Stimulated activated CD8-positive, alpha-beta memory T cell treated with anti-CD3 and anti-CD28 coated beads, Interleukin-12 subunit alpha, Interleukin-12 subunit beta, amount 100 ng/mL, for 24 hours (primary cell): ENCODE measurements at regions not wholly inside any gene's neighbourhood (a gene's known extent, or its start where the extent isn't known, plus 50 kb on each side); places are given as distances from the start of the nearest gene placed in this dataset.

Experiments used
- DNase-seq: peaks from one replicate; pipeline ENCODE4 v3.0.0-alpha.2; 2020; ENCODE audit errors: extremely low read depth

DNA sequence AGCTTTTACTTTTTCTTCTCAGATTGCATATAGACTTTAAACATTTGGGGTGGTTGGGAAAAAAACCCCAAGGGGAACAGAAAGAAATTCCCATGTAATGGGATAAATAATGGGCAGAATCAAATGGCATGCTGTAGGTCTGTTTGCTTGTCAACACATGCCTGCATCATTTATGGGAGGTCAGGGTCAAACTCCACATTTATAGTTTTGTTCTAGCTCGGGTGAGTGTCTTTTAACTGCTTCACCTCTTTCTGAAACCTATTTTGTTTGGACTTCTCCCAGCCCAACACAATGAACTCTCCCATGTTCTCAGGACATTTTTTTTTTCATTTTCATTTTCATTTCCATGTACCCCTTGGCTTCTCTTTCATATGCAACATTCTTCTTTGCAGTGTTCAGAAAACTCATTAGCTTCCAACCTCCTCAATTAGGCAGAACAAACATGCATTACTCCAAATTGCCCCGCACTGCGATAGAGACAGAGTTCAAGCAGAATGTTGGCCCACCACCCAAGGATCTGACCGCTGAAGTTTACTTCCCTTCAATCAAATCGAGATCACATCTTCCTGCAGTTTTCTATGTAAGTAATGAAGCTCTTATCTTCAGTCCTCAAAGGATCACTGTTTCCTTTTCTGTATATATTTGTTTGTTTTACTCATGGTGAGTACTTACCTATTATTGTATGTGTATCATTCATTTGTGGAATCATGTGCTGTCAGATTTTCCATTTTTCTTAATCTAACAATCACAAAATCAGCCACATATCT is 354.6 kb downstream of the ZSWIM6 start:
- DNase-seq, result no peak

DNA sequence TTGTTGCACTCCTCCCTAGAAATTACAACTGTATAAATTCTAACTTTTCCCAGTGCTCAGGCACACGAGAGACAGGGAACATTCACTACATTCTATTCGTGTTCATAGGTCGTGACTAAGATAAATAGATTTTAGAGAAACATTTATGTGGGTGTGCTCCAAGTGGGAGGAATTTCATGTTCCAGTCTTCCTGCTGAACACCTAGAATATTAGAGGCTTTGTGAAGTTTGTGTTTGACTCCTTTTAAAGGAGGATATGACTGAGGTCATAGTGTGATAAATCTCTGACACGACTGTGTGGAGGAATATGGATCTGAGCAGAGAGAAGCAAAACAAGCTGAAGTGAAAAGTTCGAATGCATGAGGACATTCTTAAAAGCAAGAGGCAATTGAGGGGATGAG is 355.3 kb downstream of the ZSWIM6 start:
- DNase-seq, result no peak

DNA sequence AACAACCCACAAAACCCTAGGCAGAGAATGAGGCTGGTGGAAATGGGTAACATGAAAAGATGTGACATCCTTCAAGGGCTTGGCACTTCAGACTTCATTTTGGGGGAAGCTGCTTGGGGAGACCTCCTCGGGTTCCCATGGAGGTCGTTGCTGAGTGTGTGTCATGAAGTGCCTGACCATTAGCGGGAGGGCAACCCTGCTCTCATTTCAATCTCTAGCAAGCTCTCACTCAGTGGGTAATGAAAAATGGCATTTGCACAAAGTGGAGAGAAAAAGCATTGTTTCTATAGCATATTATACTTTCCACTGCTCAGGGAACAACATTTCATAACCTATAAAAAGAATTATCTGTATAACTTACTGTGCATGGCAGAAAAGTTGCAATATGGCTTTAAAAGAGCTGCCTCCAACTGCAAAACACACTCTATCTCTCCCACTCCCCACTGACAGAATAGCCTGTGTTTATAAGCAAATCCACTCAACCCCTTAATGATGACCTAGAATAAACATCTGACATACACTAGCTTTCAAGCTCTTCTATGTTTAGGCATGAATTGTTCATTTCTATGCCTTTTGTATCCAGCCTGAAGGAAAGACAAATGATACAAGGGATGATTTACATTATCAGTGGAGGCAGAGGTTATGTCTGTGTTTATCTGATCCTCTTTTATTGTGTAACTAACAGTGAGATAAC is 357.2 kb downstream of the ZSWIM6 start:
- no peak for DNase-seq

DNA sequence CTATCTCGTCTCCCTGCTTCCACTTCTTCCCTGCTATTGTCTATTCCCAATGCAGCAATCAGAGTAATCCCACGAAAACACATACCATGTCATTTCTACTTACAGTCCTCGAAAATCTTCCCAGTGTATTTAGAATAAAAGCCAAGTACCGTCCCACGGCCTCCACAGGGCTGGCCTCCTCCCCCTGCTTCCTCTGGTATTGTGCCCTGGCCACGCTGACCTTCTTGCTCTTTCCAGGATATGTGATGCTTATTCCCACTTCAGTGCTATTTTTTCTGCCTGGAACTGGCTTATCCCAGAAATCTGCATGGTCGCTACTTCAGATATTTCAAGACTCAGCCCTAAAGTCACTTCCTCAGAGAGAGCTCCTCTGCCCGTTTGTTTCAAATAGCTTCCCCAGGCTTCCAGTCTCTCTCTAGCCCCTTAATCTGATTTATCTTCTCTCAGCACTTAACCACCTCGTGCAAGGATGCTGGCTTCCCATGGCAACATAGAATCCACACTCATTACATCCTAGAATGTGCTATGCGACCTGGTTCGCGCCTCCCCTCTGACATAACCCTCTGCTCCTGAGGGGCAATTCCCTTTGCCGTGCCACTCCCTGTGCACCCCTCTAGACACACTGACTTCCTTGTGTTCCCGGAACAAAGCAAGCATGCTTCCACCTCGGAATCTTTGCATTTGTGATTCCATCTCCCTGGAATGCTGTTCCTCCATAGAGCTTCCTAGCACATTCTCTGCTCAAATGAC is 365.9 kb downstream of the ZSWIM6 start:
- no peak for DNase-seq

DNA sequence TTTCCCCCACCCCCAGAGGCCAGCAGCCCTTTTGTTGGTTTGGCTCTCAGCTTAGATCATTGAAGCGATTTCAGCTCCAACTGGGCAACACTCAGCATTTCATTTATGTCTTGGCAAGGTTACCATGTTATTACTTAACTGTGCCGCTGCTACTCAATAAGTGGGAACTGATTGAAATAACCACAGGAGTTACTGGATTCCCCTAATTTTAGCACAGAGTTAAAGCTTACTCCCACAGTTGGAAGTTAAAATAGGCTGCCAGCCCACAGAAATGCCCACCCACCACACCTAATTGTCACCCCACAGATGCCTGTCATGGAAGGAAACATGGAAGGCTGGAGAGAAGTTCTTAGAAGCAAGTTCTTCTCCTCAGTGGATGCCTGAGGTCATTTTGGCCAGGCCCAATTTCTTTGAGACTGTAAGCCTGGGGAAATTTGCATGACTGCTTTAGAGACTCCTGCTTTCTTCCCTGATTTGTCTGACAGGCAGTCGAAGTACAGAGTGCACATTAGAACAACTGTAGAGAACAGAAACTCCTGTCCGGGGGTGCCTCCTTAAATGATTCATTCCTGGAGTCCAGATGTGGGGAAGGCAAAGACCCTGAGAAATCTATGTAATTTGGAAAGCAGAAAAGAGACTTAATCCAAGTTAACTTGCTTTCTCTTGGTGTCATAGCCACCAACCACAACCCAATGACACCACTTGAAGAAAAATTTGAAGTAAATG is 370.0 kb downstream of the ZSWIM6 start:
- DNase-seq, result no peak

DNA sequence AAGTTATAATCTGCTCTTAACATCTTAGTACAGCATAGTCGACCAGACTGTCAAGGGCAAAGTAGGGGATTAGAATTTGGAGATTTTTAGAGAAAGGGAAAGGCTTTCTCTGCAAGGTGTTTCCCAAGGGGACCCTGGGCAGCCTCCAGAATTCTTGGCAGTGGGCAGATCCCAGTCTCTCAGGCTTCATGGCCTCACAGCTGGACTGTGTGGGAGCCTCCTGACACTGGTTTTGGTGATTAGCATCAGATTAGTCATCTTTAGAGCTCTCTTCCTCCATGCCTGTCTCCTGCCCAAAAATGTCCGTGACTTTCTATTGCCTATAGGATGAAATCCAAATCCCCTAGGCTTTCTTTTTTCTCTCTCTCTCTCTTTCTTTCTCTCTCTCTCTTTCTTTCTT is 370.7 kb downstream of the ZSWIM6 start:
- DNase-seq, result no peak

DNA sequence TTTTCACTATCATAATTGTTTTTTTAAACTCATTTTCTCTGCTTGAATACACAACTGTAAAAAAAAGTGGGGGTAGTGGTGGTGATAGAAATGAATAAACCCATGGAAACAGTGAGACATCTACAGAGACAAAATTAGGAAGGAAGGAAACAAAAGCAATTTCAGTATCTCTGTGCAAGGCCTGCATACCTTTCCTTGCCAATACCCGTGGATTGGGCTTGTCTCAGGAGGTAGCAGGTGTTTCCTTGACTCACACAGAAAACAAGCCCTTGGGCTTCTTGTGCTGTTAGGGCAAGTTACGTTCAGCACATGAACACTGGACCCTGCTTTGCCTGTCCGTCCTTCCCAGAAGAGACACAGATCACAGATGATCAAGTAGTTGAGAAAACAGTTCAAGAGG is 372.2 kb downstream of the ZSWIM6 start:
- no peak for DNase-seq

DNA sequence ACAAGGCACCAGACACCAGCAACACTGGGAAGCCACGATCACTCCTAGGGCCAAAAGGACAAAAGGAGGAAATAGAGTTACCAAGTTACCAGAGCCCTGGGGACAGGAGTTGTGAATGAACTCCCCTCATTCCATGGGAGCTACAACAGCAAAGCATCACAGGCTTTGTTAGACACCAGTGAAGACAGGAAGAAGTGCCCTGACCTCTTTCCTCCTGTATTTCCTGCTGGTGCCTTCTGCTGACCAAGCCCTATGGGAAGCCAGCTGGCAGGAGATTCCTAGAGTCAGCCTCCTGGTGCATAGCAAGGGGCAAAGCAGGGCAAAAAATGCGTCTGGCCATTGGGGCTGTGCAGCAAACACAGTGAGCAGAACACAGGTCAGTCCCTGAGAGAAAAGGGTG is 374.7 kb downstream of the ZSWIM6 start:
- no peak for DNase-seq

DNA sequence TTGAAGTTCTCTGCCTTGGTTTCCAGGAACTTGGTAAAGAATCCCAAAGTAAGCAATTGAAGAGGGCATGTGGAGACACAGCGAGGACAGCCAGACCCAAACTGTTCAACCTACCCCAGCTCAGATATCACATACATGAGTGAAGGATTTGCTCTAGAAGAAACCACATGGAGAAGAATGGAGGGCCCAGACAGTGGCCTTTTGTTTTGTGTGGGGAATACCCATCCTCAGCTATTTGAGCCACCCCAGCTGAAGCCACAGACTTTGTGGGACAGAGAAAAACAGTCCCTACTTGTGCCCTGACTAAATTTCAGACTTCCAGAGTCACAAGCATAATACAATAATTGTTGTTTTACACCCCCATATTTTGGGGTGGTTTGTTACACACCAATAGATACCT is 387.1 kb downstream of the ZSWIM6 start:
- no peak for DNase-seq

DNA sequence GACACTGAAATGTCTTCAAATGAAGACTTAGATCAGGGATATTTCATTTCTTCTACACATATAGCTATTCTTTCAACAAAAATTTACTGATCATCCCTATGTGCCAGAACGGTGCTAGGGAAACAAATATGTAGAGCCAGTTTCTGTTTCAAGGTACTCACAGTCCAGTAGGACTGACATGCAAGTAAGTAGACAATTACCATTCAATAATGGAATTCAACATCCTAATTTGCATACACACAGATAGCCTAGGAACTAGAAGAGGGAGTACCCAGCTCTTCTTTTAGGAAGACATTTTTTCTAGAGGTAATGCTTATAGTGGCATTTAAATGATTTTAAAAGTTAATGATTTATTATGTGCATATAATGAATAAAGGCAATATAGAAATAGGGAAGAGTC is 388.8 kb downstream of the ZSWIM6 start:
- DNase-seq, result no peak

DNA sequence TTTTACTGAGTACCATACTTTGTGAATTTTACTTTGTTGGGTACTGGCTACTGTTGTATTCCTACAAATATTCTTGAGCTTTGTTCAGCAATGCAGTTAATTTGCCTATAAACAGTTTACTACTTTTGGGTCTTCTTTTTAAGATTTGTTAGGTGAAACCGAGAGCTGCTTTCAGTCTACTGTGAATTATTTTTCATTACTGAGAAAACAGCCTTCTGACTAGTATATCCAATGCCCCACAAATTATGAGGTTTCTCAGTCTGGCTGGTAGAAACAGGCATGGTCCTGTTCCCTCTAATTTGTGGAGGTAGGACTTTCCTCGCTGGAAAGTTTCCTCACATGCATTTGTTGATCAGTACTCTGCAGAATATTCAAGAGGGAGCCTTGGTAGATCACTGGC is 392.0 kb downstream of the ZSWIM6 start:
- no peak for DNase-seq

DNA sequence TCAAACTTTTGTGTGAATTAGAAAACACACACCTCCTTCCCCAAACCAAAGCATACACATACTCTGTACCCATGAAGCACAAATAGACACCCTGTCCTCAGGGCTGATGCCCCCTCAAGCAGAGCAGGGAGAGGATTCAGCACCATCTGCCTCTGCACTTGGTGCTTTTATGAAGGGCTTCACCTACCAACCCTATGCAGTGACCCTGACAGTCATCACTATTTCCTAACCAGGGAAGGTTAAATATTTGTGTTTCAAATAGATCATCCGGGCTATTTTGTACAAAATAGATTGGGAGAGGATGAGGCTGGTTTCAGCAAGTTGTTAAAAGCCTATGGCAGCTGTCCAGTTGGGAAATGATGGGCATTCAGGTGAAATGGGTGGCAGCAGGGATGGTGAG is 396.2 kb downstream of the ZSWIM6 start:
- DNase-seq, result no peak

DNA sequence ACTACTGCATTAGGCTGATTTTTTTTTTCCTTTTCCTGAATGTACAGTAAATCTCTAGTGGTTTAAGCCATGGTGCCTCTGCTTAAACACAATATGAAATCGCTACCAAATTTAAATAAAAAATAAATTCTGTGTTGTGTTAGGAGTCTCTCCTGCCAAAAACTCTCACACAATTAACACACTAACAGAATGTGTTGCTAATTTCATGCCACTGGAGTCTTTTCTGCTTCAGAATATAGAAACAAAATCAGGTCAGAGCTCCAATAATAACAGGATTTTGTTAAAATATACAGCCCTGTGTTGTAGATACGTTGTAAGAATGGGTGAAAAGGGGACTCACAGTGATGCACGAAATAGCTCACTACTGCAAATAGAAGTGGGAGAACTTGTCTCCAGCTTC is 398.8 kb downstream of the ZSWIM6 start:
- no peak for DNase-seq

DNA sequence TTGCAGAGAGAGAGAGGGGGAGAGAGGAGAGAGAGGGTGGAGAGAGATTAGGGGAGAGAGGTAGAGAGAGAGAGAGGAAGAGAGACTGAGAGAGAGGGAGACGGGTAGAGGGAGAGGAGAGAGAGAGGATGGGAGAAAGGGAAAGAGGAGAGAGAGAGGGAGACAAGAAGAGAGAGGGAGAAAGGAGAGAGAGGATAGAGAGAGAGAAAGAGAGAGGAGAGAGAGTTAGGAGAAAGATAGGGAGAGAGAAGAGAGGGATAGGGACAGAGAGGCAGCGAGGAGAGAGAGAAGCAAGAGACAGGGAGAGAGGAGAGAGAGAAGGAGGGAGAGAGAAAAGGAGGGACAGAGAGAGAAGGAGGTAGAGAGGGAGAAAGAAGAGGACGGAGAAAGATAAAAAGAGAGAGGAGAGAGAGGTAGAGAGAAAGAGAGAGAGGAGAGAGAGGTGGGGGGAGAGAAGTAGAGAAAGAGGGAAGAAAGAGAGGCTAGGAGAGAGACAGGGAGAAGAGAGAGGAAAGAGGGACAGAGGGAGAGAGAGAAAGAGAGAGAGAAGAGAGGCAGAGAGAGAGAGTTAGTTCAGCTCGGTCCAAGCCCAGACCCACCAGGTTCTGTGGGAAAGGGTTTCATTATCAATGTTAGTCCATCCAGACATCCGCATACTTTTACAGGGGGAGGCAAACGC is 399.3 kb downstream of the ZSWIM6 start:
- DNase-seq, result no peak

DNA sequence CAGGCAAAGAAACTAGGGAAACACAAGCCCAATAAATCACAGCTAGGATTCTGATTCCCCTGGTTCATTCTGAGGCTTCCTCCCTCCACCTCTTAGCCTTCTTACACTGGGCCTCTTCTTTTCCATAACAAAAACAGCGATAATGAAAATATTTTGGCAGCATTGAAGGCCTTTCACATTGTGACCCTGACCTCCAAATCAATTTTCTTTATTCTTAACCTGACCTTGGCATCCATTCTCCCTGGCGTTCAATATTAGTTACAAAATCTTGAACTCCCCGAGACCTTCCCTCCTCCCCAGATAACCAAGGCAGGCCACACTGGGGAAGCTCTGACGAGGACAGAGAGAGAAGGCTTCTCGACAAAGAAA is 399.9 kb downstream of the ZSWIM6 start:
- DNase-seq, result no peak

DNA sequence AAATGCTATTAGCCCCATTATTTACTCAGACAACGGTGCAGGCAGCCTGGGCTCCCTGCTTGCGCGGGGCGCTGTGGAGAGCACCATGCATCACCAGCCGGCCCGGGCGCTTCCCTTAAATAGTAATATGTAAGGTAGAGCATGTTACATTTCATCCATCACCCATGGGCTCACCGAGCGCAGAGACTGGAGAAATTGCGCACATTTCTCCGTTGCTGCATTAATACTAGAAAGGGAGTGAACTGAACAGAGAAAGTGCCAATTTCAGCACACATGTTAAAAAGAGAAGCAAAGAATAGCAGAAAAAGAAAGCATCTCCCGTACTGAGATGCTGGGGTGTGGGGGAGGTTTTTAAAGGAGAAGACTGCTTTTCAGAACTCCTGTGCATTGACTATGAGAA is 400.3 kb downstream of the ZSWIM6 start:
- no peak for DNase-seq

DNA sequence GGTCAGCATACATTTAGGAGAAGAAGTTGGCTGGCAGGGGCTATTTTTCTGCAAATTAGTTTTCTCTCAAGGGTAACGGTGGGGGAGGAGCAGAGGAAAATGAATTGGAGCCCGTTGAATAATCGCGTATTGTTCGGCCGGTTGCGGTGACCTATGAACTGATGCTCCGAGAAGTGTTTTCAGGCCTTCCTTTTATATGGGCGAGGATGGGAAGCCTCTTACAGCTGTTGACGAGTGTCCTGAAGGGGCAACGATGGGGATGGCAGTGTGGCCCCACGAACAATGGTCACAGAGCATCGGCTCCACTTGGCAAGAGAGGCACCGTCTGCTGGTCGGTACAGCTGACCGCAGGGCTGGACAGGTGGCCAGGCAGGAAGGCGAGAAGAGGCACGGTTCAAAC is 400.7 kb downstream of the ZSWIM6 start:
- DNase-seq, result no peak

DNA sequence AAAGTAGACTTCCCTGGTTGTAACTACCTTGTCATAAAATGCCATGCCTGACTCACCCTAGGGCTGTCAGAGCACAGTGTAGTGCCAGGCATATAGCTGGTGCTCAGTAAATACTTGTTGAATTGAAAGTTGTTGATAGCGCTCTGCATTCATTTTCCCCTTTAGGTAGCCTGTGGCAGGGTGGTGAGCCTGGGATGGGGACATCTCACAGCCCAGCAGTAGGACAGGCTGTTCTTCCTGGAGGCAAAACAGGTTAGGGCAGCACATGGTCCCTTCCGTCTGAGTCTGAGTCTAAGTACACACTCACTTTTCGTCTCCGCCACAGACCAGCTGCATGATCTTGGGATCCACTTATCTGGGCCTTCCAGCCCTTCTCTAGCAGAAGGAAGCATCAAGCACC is 401.9 kb downstream of the ZSWIM6 start:
- no peak for DNase-seq

DNA sequence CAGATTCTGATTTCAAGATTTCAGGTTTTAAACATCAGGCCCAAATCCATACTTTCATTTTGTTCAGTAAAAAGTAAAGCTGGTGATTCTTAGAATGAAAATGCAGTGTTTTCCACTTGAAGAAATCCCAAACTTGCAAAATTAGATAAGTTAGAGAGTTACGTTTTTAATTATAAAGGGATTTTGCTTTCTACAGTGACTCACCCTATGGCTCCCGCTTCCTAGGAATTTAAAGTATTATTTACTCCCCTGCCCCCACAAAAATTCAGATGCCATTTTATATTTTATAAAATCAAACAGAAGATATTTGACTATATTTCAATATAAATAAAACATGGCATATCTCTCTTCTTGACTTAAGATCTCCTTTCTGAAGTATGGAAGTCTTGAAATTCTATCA is 402.9 kb downstream of the ZSWIM6 start:
- DNase-seq, result no peak

DNA sequence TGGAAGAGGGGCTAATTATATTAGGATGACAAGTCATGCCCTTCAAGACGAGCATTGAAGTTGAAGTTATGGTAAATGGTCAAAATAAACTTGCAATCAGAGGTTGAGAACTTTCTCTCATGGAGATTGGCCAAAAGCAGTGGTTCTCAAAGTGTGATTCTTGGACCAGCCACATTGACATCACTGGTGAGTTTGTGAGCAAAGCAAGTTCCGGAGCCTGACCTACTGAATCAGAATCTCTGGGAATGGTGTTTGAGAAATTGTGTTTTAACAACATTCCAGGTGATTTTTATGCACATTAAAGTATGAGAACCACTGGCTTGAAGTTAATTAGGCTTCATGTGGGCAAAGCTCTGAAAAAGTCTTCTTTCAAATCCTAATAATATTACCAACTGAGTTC is 403.5 kb downstream of the ZSWIM6 start:
- no peak for DNase-seq

DNA sequence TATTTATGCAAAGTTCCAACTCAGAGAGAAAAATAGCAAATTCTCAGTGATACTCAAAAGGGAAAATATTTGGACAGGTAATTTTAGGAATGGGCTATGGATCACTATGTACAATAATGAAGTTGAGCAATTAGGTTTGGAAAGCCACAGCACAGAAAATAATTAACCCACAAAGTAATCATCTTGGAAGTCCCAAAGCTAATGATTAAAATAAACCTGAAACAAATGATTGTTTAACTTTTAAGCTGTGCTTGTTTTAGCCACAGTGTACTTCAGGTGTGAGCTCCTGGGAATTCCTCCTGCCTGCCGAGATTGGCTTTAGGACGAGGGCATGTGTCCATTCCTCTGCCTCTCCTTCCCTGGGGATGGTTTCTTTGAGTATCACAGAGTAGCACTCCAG is 403.9 kb downstream of the ZSWIM6 start:
- DNase-seq, result no peak
